ENCODE measurements at regions not wholly inside any gene's neighbourhood (a gene's known extent, or its start where the extent isn't known, plus 50 kb on each side); places are given as distances from the start of the nearest gene placed in this dataset.

- WGBS, result 91% methylated on average over 3 of the region's 3 CpGs
- H3K4me3 ChIP-seq, result no peak overlapping the region
- no peak for TF ChIP-seq CTCF (IDR thresholded peaks at IDR 0.05)
- TF ChIP-seq POLR2A (IDR thresholded peaks at IDR 0.05), result no peak
- TF ChIP-seq POLR2AphosphoS5 (IDR thresholded peaks at IDR 0.05), result no peak
- H3K27ac ChIP-seq, result no peak overlapping the region
- no peak for DNase-seq (ENCODE audit: low spot score)
- intact Hi-C loops (cut with DNase I), result no loop called here
- no peaks in the 10 kb centered on the region for H3K27me3 ChIP-seq (replicated peaks; ENCODE audit: insufficient read depth)
- no peaks in the 10 kb centered on the region for H3K36me3 ChIP-seq
- no peaks in the 10 kb centered on the region for H3K4me1 ChIP-seq (replicated peaks)
- no peaks in the 10 kb centered on the region for H3K9me3 ChIP-seq
These were observed 687.7 kb downstream of the TRAM1L1 start for GRCh38 chr4:116397714-116398113.

- intact Hi-C loops (cut with DNase I), result no loop called here
- Histone ChIP-seq H3K9me3 (no peaks in the 10 kb centered on the region), H3K36me3 (no peaks in the 10 kb centered on the region), H3K4me3 (no peak overlapping the region), H3K4me1 (replicated peaks) (no peaks in the 10 kb centered on the region), H3K27me3 (replicated peaks; ENCODE audit: insufficient read depth) (no peaks in the 10 kb centered on the region), H3K27ac (no peak overlapping the region)
- TF ChIP-seq POLR2A (IDR thresholded peaks at IDR 0.05) (no peak), CTCF (IDR thresholded peaks at IDR 0.05) (no peak), POLR2AphosphoS5 (IDR thresholded peaks at IDR 0.05) (no peak)
- no peak for DNase-seq (ENCODE audit: low spot score)
These were observed 688.1 kb downstream of the TRAM1L1 start for GRCh38 chr4:116397291-116397690.

GRCh38 chr4:116395408-116395807, 690.0 kb downstream of the TRAM1L1 start:
- Histone ChIP-seq H3K27ac (no peak overlapping the region), H3K4me1 (replicated peaks) (no peaks in the 10 kb centered on the region), H3K27me3 (replicated peaks; ENCODE audit: insufficient read depth) (no peaks in the 10 kb centered on the region), H3K9me3 (no peaks in the 10 kb centered on the region), H3K36me3 (no peaks in the 10 kb centered on the region), H3K4me3 (no peak overlapping the region)
- TF ChIP-seq POLR2A (IDR thresholded peaks at IDR 0.05) (no peak), POLR2AphosphoS5 (IDR thresholded peaks at IDR 0.05) (no peak), CTCF (IDR thresholded peaks at IDR 0.05) (no peak)
- intact Hi-C loops (cut with DNase I), result no loop called here
- DNase-seq (ENCODE audit: low spot score), result no peak
- WGBS, result 91% methylated on average over 3 of the region's 3 CpGs

GRCh38 chr4:116391020-116391419, 694.4 kb downstream of the TRAM1L1 start:
- 33% methylated on average over 2 of the region's 2 CpGs for WGBS
- DNase-seq (ENCODE audit: low spot score), result no peak
- Histone ChIP-seq H3K27ac (no peak overlapping the region), H3K27me3 (replicated peaks; ENCODE audit: insufficient read depth) (no peaks in the 10 kb centered on the region), H3K36me3 (no peaks in the 10 kb centered on the region), H3K4me3 (no peak overlapping the region), H3K4me1 (replicated peaks) (no peaks in the 10 kb centered on the region), H3K9me3 (no peaks in the 10 kb centered on the region)
- intact Hi-C loops (cut with DNase I), result no loop called here
- TF ChIP-seq POLR2AphosphoS5 (IDR thresholded peaks at IDR 0.05) (no peak), CTCF (IDR thresholded peaks at IDR 0.05) (no peak), POLR2A (IDR thresholded peaks at IDR 0.05) (no peak)

GRCh38 chr4:116389139-116389538, 696.2 kb downstream of the TRAM1L1 start:
- no peak for DNase-seq (ENCODE audit: low spot score)
- Histone ChIP-seq H3K36me3 (no peaks in the 10 kb centered on the region), H3K9me3 (no peaks in the 10 kb centered on the region), H3K4me3 (no peak overlapping the region), H3K4me1 (replicated peaks) (no peaks in the 10 kb centered on the region), H3K27me3 (replicated peaks; ENCODE audit: insufficient read depth) (no peaks in the 10 kb centered on the region), H3K27ac (no peak overlapping the region)
- TF ChIP-seq CTCF (IDR thresholded peaks at IDR 0.05) (no peak), POLR2A (IDR thresholded peaks at IDR 0.05) (no peak), POLR2AphosphoS5 (IDR thresholded peaks at IDR 0.05) (no peak)
- intact Hi-C loops (cut with DNase I), result no loop called here
- WGBS, result 47% methylated on average over 2 of the region's 2 CpGs
